ENCODE measurements at regions not wholly inside any gene's neighbourhood (a gene's known extent, or its start where the extent isn't known, plus 50 kb on each side); places are given as distances from the start of the nearest gene placed in this dataset.
"Not testable (repeated sequence)": the region's sequence is repeated elsewhere in the genome, so short reads cannot be mapped to it uniquely, and the experiment has no call there.

- DNase-seq (ENCODE audit: low spot score) (no peak), ATAC-seq (ENCODE audit: low FRiP score) (no peak)
- TF ChIP-seq CTCF (IDR thresholded peaks at IDR 0.05) = no peak
Measured at GRCh38 chr4:12645732-12646131, 838.4 kb downstream of the RAB28 start.

GRCh38 chr4:12644261-12644660 is 839.9 kb downstream of the RAB28 start:
- TF ChIP-seq CTCF (IDR thresholded peaks at IDR 0.05) = no peak
- ATAC-seq (ENCODE audit: low FRiP score) (no peak), DNase-seq (ENCODE audit: low spot score) (no peak)

- no peak for ATAC-seq (ENCODE audit: low FRiP score)
- TF ChIP-seq CTCF (IDR thresholded peaks at IDR 0.05) = no peak
- no peak for DNase-seq (ENCODE audit: low spot score)
Measured at GRCh38 chr4:12636191-12636590, 847.9 kb downstream of the RAB28 start.

GRCh38 chr4:12635629-12636028 is 848.5 kb downstream of the RAB28 start:
- no peak for ATAC-seq (ENCODE audit: low FRiP score)
- TF ChIP-seq CTCF (IDR thresholded peaks at IDR 0.05) = no peak
- no peak for DNase-seq (ENCODE audit: low spot score)

- peak; percentile 83 for ATAC-seq (ENCODE audit: low FRiP score)
- DNase-seq (ENCODE audit: low spot score) = peak; percentile 69
- peak in 1 of 3 donors; percentile 83 for TF ChIP-seq CTCF (IDR thresholded peaks at IDR 0.05)
Measured at GRCh38 chr4:12633053-12633651, 851.0 kb downstream of the RAB28 start.

GRCh38 chr4:12615822-12616221 is 868.3 kb downstream of the RAB28 start:
- DNase-seq (ENCODE audit: low spot score) (no peak), ATAC-seq (ENCODE audit: low FRiP score) (no peak)
- TF ChIP-seq CTCF (IDR thresholded peaks at IDR 0.05) = no peak

- no peak for ATAC-seq (ENCODE audit: low FRiP score)
- no peak for TF ChIP-seq CTCF (IDR thresholded peaks at IDR 0.05)
Measured at GRCh38 chr4:12612876-12613275, 871.3 kb downstream of the RAB28 start.

GRCh38 chr4:12609212-12609875 is 874.8 kb downstream of the RAB28 start:
- ATAC-seq (ENCODE audit: low FRiP score) = not testable (repeated sequence)

More at GRCh38 chr4:12612876-12613275, 871.3 kb downstream of the RAB28 start:
- DNase-seq (ENCODE audit: low spot score) = no peak

More at GRCh38 chr4:12609212-12609875, 874.8 kb downstream of the RAB28 start:
- DNase-seq (ENCODE audit: low spot score) = not testable (repeated sequence)
